NCI-H2029 (cell line): ENCODE measurements at regions not wholly inside any gene's neighbourhood (a gene's known extent, or its start where the extent isn't known, plus 50 kb on each side); places are given as distances from the start of the nearest gene placed in this dataset.

Experiments
- DNase-seq: peaks from one replicate; lab custom pipeline; 2025; lab: John Stamatoyannopoulos, UW

DNA sequence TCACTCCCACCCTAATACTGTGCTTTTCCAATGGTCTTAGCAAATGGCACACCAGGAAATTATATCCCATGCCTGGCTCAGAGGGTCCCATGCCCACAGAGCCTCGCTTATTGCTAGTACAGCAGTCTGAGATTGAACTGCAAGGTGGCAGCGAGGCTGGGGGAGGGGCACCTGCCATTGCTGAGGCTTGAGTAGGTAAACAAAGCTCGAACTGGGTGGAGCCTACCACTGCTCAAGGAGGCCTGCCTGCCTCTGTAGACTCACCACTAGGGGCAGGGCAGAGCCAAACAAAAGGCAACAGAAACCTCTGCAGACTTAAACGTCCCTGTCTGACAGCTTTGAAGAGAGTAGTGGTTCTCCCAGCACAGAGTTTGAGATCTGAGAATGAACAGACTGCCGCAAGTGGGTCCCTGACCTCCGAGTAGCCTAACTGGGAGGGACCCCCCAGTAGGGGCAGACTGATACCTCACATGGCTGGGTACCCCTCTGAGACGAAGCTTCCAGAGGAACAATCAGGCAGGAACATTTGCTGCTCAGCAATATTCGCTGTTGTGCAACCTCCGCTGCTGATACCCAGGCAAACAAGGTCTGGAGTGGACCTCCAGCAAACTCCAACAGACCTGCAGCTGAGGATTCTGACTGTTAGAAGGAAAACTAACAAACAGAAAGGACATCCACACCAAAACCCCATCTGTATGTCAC is 150.7 kb upstream of the FOXA2 start:
- peak; percentile 63 for DNase-seq

GRCh38 chr20:22740829-22741228 is 156.5 kb upstream of the FOXA2 start:
- DNase-seq = no peak

GRCh38 chr20:22744341-22745193 is 160.2 kb upstream of the FOXA2 start:
- no peak for DNase-seq

- DNase-seq = no peak
Measured at GRCh38 chr20:22745194-22745500, 160.8 kb upstream of the FOXA2 start.

GRCh38 chr20:22746957-22747356 is 162.6 kb upstream of the FOXA2 start:
- no peak for DNase-seq

GRCh38 chr20:22752324-22752723 is 168.0 kb upstream of the FOXA2 start:
- DNase-seq = no peak

DNA sequence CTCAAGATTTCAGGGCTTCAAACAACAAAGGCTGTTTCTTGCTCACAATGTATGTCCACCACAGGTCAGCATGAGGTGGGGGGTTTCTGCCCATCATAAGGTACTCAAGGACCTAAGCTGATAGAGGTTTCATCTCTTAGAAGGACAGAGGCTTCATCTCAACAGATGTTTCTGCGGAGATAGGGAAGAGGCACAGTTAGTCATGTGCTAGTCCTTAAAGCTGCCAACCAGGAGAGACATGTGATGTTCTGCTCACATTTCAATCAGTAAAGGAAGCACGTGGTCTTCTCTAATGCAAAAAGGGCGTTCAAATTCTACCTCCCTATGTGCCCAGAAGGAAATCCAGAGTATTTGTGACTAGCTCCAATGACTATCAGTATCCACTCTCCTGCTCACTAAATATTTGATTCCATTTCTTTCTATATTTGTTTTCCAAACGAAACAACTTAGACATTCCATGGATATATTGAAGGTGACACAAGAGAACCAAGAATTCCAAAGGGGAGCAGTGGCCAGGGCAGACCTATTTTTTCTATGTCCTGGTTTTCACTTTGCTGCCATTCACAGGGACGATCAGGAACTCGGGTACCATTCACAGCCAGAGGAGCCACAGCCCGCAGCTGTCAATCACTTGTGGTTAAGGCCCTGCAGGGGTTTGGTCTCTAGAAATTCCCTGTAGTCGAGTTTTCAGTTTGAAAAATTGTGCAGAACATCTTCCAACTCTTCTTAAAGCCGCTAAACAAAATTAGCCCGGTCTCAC is 173.2 kb upstream of the FOXA2 start:
- DNase-seq = no peak

GRCh38 chr20:22758815-22759214 is 174.4 kb upstream of the FOXA2 start:
- DNase-seq = no peak

GRCh38 chr20:22762576-22763256 is 178.3 kb upstream of the FOXA2 start:
- no peak for DNase-seq

DNA sequence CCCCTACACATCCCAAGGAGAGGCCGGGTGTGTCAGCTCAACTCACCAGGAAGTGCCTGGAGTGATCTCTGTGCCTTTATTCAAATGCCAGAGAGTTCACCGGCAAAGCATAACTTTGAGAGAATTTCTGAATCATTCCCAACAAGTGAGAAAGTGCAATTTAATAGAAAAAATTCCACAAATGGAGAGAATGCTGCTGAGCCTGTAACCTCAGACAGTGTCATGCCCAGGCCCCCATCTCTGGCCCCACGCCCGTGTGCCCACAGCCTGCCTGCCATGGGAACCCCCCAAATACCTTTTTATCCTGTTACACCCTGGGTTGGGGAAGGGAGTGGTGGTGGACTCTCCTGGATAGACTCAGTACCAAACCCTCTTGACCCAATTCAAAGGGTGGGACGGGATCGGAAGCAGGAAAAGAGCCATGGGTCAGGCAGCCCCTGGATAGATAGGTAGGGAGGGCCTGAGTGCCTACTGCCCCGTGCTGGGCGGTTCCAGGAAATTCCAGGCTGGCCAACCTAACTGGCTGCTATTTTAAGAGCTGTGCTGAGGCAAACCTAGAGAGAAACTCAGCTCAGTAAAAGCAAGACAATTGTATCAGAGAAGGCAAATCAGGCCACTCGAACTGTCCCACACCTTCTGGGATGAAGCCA is 179.0 kb upstream of the FOXA2 start:
- DNase-seq = no peak

GRCh38 chr20:22768266-22769178 is 184.2 kb upstream of the FOXA2 start:
- no peak for DNase-seq

DNA sequence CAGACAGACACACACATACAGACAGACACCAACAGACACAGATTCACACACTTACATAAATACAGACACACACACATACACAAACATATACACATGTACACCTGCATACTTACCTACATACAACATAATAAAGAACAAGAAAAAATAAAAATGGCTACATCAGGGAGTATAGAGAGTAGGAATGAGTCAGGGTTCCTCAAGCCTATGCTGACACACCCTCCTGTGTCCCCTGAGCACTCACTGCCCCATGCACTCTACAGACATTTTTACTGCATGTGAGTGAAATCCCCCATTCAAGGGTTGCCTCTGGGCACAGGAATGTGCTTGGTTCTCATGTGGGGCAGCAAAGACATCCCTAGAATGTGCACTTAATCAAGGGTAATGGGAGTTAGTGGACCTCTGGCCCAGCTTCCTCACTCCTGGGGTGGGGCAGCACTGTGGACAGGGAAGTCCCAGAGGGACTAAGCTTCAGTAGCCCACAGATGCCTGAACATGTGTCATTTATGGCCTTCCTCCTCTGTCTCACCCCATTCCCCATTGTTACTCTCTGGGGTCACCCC is 185.9 kb upstream of the FOXA2 start:
- no peak for DNase-seq

DNA sequence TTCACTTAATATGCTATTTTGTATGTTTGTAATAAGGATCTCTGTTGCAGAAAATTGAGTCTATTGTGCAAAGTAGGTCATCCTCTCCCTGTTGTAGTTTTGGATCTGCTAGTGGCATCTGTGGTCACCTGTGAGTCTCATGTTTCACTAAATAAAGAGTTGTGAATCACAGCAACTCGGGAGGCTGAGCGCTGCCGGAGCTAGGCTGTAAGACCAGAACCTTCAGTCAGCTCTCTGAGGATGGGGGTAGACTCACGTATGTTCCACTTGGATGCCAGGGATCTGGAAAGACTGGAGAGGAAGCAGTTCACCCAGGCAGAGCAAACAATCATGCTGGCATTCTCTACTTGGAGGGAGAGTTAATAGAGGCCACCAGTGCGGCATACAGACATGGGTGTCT is 187.3 kb upstream of the FOXA2 start:
- DNase-seq = no peak

GRCh38 chr20:22773344-22773743 is 189.0 kb upstream of the FOXA2 start:
- DNase-seq = no peak

DNA sequence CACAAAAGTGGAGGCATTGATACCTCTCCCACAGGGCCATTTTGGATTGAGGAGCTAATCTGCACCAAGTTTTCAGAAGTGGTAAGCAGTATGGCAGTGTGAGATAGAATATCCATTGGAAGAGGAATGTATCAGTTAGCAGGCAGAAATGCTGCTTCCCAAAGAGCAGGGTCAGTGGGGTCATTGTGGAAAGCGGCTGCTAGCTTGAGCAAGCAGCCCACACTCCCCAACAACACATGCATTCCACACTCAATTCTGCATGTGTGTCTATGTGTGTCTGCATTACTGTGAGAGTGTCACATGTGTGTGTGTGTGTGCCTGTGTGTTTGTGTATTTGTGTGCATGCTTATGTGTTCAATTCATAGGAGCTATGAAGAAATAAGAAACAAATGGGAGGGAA is 190.9 kb upstream of the FOXA2 start:
- DNase-seq = no peak

DNA sequence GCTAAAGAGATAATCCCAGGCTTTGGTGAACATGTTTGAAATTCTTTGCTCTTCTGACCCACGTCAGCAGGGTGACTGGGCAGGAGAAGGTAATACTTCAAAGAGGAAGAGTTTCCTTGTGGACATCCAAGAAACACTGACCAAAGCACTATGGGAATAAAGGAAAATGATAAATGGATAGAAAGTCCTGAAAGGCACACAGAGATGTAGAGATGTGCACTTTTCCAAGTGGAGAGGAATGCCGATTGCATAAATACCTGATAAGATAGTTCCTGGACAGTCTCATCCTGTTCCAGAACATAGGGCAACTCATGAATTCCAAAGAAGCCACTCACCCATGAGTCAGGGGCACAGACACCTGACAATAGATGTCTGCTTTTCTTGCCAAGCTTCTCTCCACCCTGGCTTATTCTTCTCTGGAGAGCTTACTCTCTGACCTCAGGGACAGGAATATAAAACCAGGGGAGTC is 191.3 kb upstream of the FOXA2 start:
- DNase-seq = no peak

DNA sequence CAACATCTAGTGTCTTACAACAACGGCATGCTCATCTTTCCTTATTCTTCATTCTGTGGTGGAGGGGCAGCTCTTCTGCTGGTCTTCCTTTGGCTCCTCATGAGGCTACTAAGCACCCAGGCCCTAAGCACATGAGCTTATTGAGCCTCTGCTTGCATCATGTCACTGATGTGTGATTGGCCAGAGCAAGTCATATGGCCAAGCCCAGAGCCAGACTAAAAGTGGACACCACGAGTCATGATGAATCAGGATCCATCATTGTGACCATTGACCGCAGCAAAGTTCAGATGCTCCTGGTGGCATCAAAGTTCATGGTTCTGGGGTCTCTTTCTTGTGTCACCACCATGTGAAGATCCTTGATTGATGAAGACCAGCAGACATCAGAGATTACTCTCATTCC is 192.0 kb upstream of the FOXA2 start:
- no peak for DNase-seq

DNA sequence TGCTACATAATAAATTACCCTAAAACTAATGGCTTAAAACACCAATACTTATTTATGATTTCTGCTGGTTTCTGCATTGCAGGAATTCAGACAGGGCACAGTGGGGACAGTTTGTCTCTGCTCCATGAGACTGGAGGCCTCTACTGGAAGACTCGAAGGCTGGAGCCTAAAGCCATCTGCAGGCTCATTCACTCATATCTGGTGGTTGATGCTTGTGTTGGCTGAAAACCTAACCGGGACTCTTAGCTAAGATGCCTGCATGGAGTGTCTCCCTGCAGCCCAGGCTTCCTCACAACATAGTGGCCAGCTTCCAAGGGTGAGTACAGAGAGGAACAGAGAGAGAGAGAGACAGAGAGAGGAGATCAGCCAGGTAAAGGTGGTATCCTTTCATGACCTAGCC is 195.5 kb upstream of the FOXA2 start:
- DNase-seq = no peak

- DNase-seq = no peak
Measured at GRCh38 chr20:22781869-22782268, 197.5 kb upstream of the FOXA2 start.

DNA sequence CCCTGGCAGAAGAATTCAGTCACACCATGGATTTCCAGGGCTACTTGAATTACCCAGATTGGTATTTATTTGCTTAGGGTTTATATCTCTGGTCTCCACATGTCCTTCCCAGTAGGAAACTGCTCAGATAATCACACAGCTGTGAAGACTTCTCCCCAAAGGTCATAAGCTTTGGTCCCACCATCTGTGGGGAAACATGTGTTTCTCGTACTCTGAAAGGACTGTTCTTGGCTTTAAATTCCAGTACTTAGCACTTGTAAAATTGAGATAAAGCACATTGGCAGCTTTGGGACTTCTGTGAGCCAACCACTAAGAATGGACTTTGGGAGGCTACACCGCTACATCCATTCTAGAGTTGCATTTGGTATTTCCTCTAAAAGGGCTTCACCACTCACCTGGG is 205.3 kb upstream of the FOXA2 start:
- DNase-seq = no peak
